ENCODE measurements at regions not wholly inside any gene's neighbourhood (a gene's known extent, or its start where the extent isn't known, plus 50 kb on each side); places are given as distances from the start of the nearest gene placed in this dataset.

- TF ChIP-seq BCLAF1 (IDR thresholded peaks at IDR 0.05) = no peak
- no peak for TF ChIP-seq IKZF1 (conservative IDR thresholded peaks at IDR 0.05)
Measured at GRCh38 chr2:51559026-51559425, 527.1 kb upstream of the NRXN1 start (continued).

GRCh38 chr2:51553476-51553875, 521.5 kb upstream of the NRXN1 start:
- ChIA-PET CTCF (no interaction called here), POLR2A (no interaction called here), RAD21 (ENCODE audit: unreplicated experiment) (no interaction called here), SMC1A (ENCODE audit: uncharacterized antibody, unreplicated experiment) (no interaction called here)
- DNase-seq (ENCODE audit: low read depth, low spot score) (no peak), FAIRE-seq (no peak), ATAC-seq (no peak)
- 0% methylated on average over 2 of the region's 2 CpGs for WGBS (ENCODE audit: insufficient coverage, insufficient replicate concordance, low lambda C conversion rate, missing lambda C conversion rate)
- intact Hi-C loops (cut with micrococcal nuclease; ENCODE audit: unreplicated experiment) = no loop called here
- Histone ChIP-seq H4K20me1 (ENCODE audit: control insufficient read depth, insufficient read depth) (no peaks in the 10 kb centered on the region), H3K4me1 (ENCODE audit: control insufficient read depth, insufficient read depth, low read length) (no peaks in the 10 kb centered on the region), H2AFZ (ENCODE audit: control insufficient read depth, low read depth, low read length) (no peak overlapping the region), H3K27me3 (replicated peaks in 1 of 2; ENCODE audit: control insufficient read depth in 2 of 2, insufficient read depth in 2 of 2, low read length in 1 of 2) (no peaks in the 10 kb centered on the region), H3K4me2 (ENCODE audit: control insufficient read depth, insufficient read depth) (no peak overlapping the region), H3K4me3 (no peak overlapping the region), H3K9ac (ENCODE audit: control insufficient read depth, insufficient read depth, low read length) (no peak overlapping the region), H3K27ac (ENCODE audit: control insufficient read depth, insufficient read depth) (no peak overlapping the region), H3K36me3 (ENCODE audit: control insufficient read depth in 2 of 2, insufficient read depth in 2 of 2, low read length in 1 of 2) (no peaks in the 10 kb centered on the region), H3K9me3 (replicated peaks; ENCODE audit: control insufficient read depth, insufficient read depth, low read length) (no peaks in the 10 kb centered on the region), H3K79me2 (ENCODE audit: control insufficient read depth, insufficient read depth, low read length) (no peaks in the 10 kb centered on the region)
- in situ Hi-C loops (cut with MboI) = no loop called here
- BruUV-seq (replicated peaks) = no TSS peak
- TF ChIP-seq JUND (IDR thresholded peaks at IDR 0.05; ENCODE audit: low read depth, low read length) (no peak), NR2C2 (IDR thresholded peaks at IDR 0.05; ENCODE audit: borderline replicate concordance, control insufficient read depth, insufficient read length, low read depth) (no peak), RELA (IDR thresholded peaks at IDR 0.05; ENCODE audit: borderline replicate concordance, partially characterized antibody) (no peak), MTA3 (IDR thresholded peaks at IDR 0.05; ENCODE audit: borderline replicate concordance, low read length) (no peak), SUZ12 (IDR thresholded peaks at IDR 0.05; ENCODE audit: unreplicated experiment) (no peak), GATAD2B (conservative IDR thresholded peaks at IDR 0.05; ENCODE audit: low read depth) (no peak)
